Left colon (tissue), 2 donors: ENCODE measurements at regions not wholly inside any gene's neighbourhood (a gene's known extent, or its start where the extent isn't known, plus 50 kb on each side); places are given as distances from the start of the nearest gene placed in this dataset.

Source experiments
- ATAC-seq: fragments of 200-7000 bp; cut with Tn5 transposase; one replicate; pipeline ENCODE4 v1.9.1; 2020; ENCODE audit warnings: mild to moderate bottlenecking, moderate library complexity
- DNase-seq, 2 donors: peaks; one replicate each; pipeline ENCODE4 v3.0.0-alpha.2; 2020
- intact Hi-C, 2 donors: fragments of 100-400 bp; cut with DNase I in 1 of 2; cut with micrococcal nuclease in 1 of 2; formaldehyde crosslinking; loops; one replicate each; pipeline versions ENCODE4 v1.11.2 to v1.14.0; 2022; cut with DNase I, micrococcal nuclease
- donor health status: DM: no; HTN: no; CAD: no.
- donor health status: DM: yes; HTN: yes; CAD: no.

- ATAC-seq (peak; percentile 86), DNase-seq (peak; percentile 50 to 51)
- intact Hi-C loops, result no loop called here
These were observed 200.0 kb downstream of the SETD4 start for GRCh38 chr21:35860189-35860869.

- intact Hi-C loops, result no loop called here
- no peak for DNase-seq
- peak; percentile 43 for ATAC-seq
These were observed 200.6 kb downstream of the SETD4 start for GRCh38 chr21:35859677-35860076.

GRCh38 chr21:35857095-35857494 is 203.2 kb downstream of the SETD4 start:
- intact Hi-C loops, result no loop called here
- no peak for ATAC-seq
- DNase-seq, result no peak

- intact Hi-C loops, result no loop called here
- ATAC-seq (no peak), DNase-seq (no peak)
These were observed 204.8 kb downstream of the SETD4 start for GRCh38 chr21:35855484-35855883.

GRCh38 chr21:35854281-35854680 is 206.0 kb downstream of the SETD4 start:
- intact Hi-C loops, result no loop called here
- ATAC-seq (no peak), DNase-seq (no peak)

GRCh38 chr21:35853321-35854239 is 206.7 kb downstream of the SETD4 start:
- no peak for DNase-seq
- intact Hi-C loops, result no loop called here
- no peak for ATAC-seq

- intact Hi-C loops, result no loop called here
- no peak for DNase-seq
- no peak for ATAC-seq
These were observed 207.5 kb downstream of the SETD4 start for GRCh38 chr21:35852820-35853219.

- intact Hi-C loops, result no loop called here
- DNase-seq, result no peak
These were observed 209.7 kb downstream of the SETD4 start for GRCh38 chr21:35850542-35851103.

GRCh38 chr21:35850029-35850428 is 210.3 kb downstream of the SETD4 start:
- DNase-seq (no peak), ATAC-seq (no peak)
- intact Hi-C loops, result no loop called here

More at GRCh38 chr21:35850542-35851103, 209.7 kb downstream of the SETD4 start:
- no peak for ATAC-seq

- ATAC-seq, result peak; percentile 90
- intact Hi-C loops, result no loop called here
These were observed 211.2 kb downstream of the SETD4 start for GRCh38 chr21:35849144-35849543.

GRCh38 chr21:35843911-35844667 is 216.2 kb downstream of the SETD4 start:
- no peak for ATAC-seq
- no peak for DNase-seq
- intact Hi-C loops, result no loop called here

More at GRCh38 chr21:35849144-35849543, 211.2 kb downstream of the SETD4 start:
- DNase-seq, result no peak

GRCh38 chr21:35840949-35841348 is 219.4 kb downstream of the SETD4 start:
- intact Hi-C loops, result no loop called here
- DNase-seq, result no peak
- no peak for ATAC-seq

- peak in 1 of 2 donors; percentile 72 for DNase-seq
- intact Hi-C loops, result no loop called here
- peak; percentile 65 for ATAC-seq
These were observed 220.0 kb downstream of the SETD4 start for GRCh38 chr21:35840197-35840799.

- intact Hi-C loops, result loop anchor here in 1 of 2 donors (10.0 kb wide), 1 partner anchor 1094 kb away; no protein-coding TSS in a partner anchor
- no peak for ATAC-seq
These were observed 221.2 kb downstream of the SETD4 start for GRCh38 chr21:35838987-35839763.

GRCh38 chr21:35838350-35838749 is 222.0 kb downstream of the SETD4 start:
- intact Hi-C loops, result loop anchor here in 1 of 2 donors (10.0 kb wide), 1 partner anchor 1094 kb away; no protein-coding TSS in a partner anchor
- ATAC-seq, result no peak

More at GRCh38 chr21:35838987-35839763, 221.2 kb downstream of the SETD4 start:
- no peak for DNase-seq

GRCh38 chr21:35833991-35834390 is 226.3 kb downstream of the SETD4 start:
- intact Hi-C loops, result loop anchor here in 1 of 2 donors (10.0 kb wide), 1 partner anchor 1089 kb away; no protein-coding TSS in a partner anchor
- ATAC-seq (no peak), DNase-seq (no peak)

More at GRCh38 chr21:35838350-35838749, 222.0 kb downstream of the SETD4 start:
- no peak for DNase-seq

GRCh38 chr21:35833388-35833787 is 226.9 kb downstream of the SETD4 start:
- intact Hi-C loops, result loop anchor here in 1 of 2 donors (10.0 kb wide), 1 partner anchor 1089 kb away; no protein-coding TSS in a partner anchor
- DNase-seq (no peak), ATAC-seq (no peak)
